Activated CD8-positive, alpha-beta memory T cell treated with anti-CD3 and anti-CD28 coated beads, Interleukin-2, amount 50 U/mL, for 24 hours (primary cell): ENCODE measurements at regions not wholly inside any gene's neighbourhood (a gene's known extent, or its start where the extent isn't known, plus 50 kb on each side); places are given as distances from the start of the nearest gene placed in this dataset.

Source experiments
- DNase-seq: peaks from one replicate; pipeline ENCODE4 v3.0.0-alpha.2; 2020; ENCODE audit errors: extremely low read depth

GRCh38 chr1:239819756-239820250 is 271.9 kb upstream of the FMN2 start:
- no peak for DNase-seq

DNA sequence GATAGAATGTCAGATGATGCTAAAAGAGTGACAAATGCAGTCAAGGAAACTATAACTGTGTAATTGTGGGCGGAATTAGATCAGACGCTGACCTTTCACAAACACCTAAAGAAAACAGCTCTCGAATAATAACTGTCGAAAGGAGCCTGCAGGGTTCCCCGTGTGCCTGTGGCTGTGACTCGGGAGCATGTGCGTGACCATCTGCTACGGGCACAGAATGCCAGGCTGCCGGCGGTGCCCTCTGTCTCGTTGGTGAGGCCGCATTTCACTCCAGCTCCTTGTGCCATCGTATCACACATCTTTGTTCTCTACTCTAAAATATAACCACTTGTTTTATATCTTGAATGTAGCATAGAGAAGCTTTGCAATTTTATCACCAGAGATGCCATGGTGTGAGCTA is 267.8 kb upstream of the FMN2 start:
- no peak for DNase-seq

DNA sequence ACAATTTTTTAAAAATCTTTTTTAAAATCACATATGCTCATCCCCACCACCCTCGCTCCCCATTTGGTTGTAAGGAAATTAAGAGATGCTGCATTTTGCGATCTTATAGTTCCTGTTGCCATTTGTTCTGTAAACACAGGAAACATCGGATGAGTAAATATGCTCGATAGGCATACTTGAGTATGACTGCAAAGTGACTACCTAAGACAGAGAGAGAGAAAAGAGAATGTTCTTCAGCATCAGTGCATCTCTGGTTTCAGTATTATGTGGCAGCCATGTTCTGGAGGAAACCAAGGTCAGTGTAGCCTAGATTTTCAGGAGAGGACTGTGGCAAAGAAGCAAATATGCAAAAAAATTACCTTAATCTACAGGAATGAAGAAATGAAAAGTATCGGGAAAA is 265.5 kb upstream of the FMN2 start:
- DNase-seq = no peak

GRCh38 chr1:239826736-239827135 is 264.9 kb upstream of the FMN2 start:
- no peak for DNase-seq

DNA sequence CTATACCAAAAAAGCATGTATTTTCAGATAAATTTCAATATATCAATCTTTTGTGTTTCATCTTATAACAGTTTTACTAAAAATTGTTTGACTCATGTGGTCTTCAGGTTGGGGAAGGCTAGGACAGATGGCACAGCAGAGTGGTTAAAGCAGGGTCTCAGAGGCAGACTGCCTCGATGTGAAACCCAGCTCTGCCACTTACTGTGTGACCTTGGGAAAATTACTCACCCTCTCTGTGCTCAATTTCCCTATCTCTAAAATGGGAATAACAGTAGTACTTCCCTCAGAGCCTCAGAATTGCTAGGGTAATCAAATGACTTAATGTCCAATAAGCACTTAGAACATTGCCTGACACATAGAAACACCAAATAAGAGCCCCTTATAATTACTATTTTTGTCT is 262.1 kb upstream of the FMN2 start:
- no peak for DNase-seq

DNA sequence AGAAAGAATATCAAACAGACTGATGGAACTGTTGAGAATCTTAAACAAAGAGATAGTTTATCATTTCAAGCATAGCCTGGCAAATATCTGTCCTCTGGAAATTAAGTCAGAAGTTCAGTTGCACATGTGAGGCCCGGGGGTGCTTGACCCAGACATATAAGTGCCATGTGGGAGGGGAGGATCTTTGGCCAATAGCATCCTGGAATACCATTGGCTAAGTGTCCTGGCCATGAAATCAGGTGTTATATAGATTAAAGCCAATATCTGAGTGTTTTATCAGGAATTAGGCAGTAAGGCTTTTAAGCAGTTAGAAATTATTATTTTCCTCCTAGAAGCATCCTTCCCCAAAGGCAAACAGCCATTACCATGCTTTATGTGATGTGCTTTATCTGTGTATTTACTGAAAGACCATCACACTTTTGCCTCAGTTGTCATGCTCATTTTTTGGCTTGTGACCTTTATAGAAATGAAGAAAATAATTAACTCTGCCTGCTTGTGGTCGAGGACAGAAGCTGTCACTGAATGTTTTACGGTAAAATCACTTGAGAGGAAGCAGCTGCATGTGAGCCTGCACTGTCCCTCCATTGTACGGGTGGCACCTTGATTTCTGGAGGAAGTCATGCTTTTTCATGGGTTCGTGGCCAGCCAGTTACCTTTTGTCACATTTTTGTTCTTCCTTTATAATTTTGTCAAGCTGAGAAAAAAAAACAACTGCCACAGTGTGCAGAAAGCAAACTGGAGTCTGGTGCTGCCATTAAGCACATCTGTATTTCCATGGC is 259.9 kb upstream of the FMN2 start:
- DNase-seq = no peak

DNA sequence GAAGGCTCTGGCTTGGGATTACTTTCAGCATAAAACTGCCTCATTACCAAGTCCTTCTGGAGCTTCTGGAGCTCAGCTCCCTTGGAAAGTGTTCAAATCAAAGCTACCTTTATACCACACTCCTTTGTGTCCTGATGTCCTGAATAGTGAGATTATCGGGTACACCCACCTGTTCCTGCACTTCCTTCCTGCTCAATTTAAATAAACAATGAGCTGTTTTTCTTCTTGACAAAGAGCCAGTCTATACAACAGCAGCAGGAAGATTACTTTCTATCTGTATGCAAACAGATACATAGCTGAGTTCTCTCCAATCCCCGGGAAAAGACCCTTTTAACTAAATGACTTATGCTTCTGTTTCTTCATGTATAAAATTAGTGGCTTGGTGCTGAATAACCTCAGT is 258.0 kb upstream of the FMN2 start:
- DNase-seq = no peak

DNA sequence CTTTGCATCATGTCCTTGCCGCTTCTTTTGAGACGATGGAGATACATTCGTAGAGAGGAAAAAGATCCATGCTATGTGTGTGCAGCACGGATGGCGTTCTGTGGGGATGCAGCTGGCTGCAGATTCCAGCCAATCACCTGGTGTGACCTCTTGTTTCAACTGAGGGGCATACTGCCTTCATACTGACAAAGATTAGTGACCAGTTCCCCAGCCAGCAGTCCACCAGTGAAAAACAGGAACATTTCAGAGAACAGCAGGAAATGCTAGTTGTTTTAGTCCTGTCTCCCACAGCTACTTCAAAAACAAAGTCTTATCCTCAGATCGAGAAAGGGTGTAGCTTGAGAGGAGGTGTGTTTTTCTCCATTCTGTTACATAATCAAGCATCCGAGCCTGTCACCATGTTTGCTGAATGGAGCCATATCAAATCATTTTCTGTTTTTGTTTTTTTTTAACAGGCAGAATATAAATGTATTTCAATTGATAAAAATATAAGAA is 255.7 kb upstream of the FMN2 start:
- no peak for DNase-seq

GRCh38 chr1:239840336-239840735 is 251.3 kb upstream of the FMN2 start:
- DNase-seq = no peak

- no peak for DNase-seq
Measured at GRCh38 chr1:239840790-239841189, 250.9 kb upstream of the FMN2 start.

- no peak for DNase-seq
Measured at GRCh38 chr1:239841631-239842030, 250.1 kb upstream of the FMN2 start.

DNA sequence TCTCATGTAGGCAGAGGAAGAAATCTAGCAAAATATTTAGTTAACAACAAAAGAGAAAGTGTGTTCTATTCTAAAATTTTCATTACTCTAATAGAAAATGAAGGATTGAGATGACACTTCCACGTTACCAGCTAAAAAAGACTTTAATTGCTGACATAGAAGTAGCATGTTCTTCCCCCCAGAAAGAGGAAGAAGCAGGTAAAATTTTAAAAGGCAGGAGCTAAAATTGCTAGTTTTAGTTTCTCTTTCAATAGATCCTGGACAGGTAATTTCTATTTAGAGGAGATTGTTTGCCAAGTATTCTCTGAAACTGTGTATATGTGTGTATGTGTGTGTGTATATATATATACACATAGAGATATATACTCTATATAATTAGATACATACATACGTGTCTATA is 248.1 kb upstream of the FMN2 start:
- DNase-seq = no peak

GRCh38 chr1:239844833-239845232 is 246.8 kb upstream of the FMN2 start:
- no peak for DNase-seq

DNA sequence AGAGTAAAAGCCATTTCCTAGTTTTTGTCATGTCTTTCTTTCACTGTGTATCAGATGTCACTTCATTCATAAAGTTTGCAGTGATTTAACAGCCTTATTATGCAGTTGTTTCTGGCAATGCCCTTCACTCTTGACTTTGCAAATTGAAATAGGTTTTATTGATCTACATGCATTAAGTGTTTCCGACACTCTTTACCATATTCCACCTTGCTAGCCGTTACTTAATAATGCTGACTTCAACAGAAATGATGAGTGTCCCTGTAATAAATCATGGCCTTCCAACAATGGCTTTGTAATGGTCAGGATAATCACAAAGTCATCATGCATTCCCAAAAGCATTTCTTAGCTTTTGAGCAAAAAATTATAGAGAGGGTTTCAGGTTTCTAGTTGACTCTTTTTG is 236.8 kb upstream of the FMN2 start:
- DNase-seq = no peak

- DNase-seq = no peak
Measured at GRCh38 chr1:239856067-239856466, 235.6 kb upstream of the FMN2 start.

GRCh38 chr1:239856924-239857323 is 234.8 kb upstream of the FMN2 start:
- DNase-seq = no peak

GRCh38 chr1:239858057-239858456 is 233.6 kb upstream of the FMN2 start:
- no peak for DNase-seq

DNA sequence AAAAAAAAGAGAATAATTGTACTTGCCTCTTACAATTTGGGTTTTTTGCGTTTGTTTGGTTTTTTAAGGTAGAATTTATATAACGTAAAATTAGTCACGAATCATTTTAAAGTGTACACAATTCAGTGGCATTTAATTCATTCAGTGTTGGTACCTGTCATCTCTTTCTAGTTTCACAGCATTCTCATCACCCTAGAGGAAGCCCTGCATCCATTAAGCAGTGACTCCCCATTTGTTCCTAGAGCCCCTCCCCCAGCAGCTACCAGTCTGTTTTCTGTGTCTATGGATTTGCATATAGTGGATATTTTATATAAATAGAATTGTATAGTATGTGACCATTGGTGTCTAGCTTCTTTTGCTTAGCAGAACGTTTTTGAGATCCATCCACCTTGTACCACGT is 233.2 kb upstream of the FMN2 start:
- no peak for DNase-seq

- no peak for DNase-seq
Measured at GRCh38 chr1:239861985-239862384, 229.7 kb upstream of the FMN2 start.

DNA sequence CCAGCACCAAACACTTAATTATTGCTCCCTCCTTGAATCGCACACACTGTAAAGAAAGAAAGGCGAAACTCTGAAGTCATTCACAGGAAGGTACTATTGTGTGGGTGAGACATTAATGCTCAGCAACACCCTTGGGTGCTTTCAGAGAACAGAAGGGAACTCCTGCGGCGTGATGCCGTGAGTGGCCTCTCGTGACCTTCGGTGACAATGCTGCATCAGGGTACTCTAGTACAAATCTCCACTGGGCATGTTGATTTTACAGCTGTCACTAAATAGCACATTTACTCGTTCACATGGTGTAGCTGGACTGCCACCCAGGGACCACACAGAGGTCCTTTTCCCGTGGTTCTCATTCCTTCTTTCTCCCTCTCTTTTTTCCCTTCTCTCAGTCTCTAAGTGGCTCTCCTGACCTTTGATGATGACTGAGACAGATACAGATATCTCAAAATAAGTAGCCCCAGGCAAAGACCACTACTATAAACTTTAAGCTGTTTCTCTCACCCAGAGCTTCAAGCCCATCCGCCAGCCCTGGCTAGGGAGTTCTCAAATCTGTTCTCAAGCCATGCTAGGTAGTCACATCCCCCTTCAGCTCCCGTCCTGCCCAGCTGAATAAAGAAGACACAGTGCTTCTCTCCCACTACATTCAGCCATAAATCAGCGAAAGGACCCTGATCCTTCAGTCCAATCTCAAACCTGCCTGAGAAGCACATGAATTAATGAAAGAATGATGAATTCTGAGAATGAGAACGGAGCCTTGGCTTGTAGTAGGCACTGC is 223.4 kb upstream of the FMN2 start:
- DNase-seq = no peak

DNA sequence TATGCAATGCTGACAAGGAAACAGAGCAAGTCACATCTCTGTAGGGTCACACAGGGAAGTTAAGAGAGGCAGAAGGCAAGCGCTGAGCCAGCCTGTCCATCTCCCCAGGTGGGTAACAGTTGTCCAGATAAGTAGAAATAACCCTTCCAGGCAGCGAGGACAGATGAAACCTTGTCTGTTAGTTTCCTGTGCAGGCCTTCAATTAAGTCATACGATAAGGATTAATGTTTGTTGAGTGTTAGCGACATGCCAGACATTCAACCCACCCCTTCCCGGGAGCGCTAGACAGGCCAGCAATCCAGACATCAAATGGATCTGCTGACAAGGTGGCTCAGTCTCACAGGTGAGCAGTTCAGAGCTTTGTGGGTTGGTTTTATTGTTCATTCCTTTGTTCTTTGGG is 221.5 kb upstream of the FMN2 start:
- DNase-seq = no peak

DNA sequence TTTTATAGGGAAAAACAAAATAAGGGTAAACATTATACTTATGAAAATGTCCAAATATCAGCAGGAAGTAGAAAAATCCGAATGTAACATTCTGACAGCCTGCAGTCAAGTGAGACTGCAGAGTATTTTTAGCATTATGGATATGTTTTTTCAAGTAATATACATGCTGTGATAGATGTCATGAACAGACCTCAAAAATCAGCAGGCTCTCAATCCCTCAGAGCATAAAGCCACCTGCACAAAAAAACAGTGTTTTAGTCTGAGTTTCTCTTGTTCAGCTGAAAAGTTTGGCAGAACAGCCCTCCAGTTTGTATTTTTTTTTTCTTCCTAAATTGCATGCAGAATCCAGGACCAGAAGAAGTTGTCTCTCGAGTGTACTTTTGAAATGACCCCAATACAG is 219.1 kb upstream of the FMN2 start:
- DNase-seq = no peak

DNA sequence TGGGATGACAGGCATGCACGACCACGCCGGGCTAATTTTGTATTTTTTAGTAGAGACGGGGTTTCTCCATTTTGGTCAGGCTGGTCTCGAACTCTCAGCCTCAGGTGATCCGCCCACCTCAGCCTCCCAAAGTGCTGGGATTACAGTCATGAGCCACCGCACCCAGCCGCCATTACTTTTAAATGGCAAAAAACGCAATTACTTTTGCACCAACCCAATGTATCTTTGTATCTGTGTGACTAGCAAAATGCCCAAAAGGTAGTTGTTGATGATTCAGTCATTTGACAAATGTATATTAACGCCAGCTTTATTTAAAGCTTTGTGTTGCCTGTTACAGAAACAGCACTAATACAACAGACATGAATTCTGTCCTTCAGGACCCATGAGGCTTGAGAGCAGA is 216.9 kb upstream of the FMN2 start:
- DNase-seq = no peak
